GM21717 (cell line): ENCODE measurements at regions not wholly inside any gene's neighbourhood (a gene's known extent, or its start where the extent isn't known, plus 50 kb on each side); places are given as distances from the start of the nearest gene placed in this dataset.
"Not testable (repeated sequence)": the region's sequence is repeated elsewhere in the genome, so short reads cannot be mapped to it uniquely, and the experiment has no call there.

Experiments
- ATAC-seq: cut with Tn5 transposase; IDR thresholded peaks from one replicate; pipeline ENCODE4 v1.9.1; 2021; ENCODE audit warnings: mild to moderate bottlenecking, moderate library complexity; ENCODE audit not compliant: unreplicated experiment

GRCh38 chr2:48043131-48043700 lies 136.9 kb upstream of the FBXO11 start:
- no peak for ATAC-seq

- no peak for ATAC-seq
Measured at GRCh38 chr2:48043746-48044145, 137.4 kb upstream of the FBXO11 start.

- ATAC-seq: no peak
Measured at GRCh38 chr2:48045613-48046012, 139.3 kb upstream of the FBXO11 start.

GRCh38 chr2:48048476-48049171 lies 142.3 kb upstream of the FBXO11 start:
- no peak for ATAC-seq

GRCh38 chr2:48049371-48049770 lies 143.1 kb upstream of the FBXO11 start:
- no peak for ATAC-seq

GRCh38 chr2:48050711-48051110 lies 144.4 kb upstream of the FBXO11 start:
- ATAC-seq: no peak

- ATAC-seq: no peak
Measured at GRCh38 chr2:48059975-48060374, 153.7 kb upstream of the FBXO11 start.

- not testable (repeated sequence) for ATAC-seq
Measured at GRCh38 chr2:48061656-48062055, 155.4 kb upstream of the FBXO11 start.

GRCh38 chr2:48065096-48065495 lies 158.8 kb upstream of the FBXO11 start:
- ATAC-seq: no peak

GRCh38 chr2:48066000-48066399 lies 159.7 kb upstream of the FBXO11 start:
- ATAC-seq: no peak

- ATAC-seq: no peak
Measured at GRCh38 chr2:48069769-48070168, 163.5 kb upstream of the FBXO11 start.

GRCh38 chr2:48070415-48070814 lies 164.1 kb upstream of the FBXO11 start:
- no peak for ATAC-seq

- ATAC-seq: no peak
Measured at GRCh38 chr2:48072583-48072982, 166.3 kb upstream of the FBXO11 start.

GRCh38 chr2:48075631-48076030 lies 169.3 kb upstream of the FBXO11 start:
- ATAC-seq: no peak

- no peak for ATAC-seq
Measured at GRCh38 chr2:48080534-48081316, 174.4 kb upstream of the FBXO11 start.

- no peak for ATAC-seq
Measured at GRCh38 chr2:48081317-48081628, 175.0 kb upstream of the FBXO11 start.

GRCh38 chr2:48085888-48086287 lies 179.6 kb upstream of the FBXO11 start:
- no peak for ATAC-seq

GRCh38 chr2:48088994-48089393 lies 182.7 kb upstream of the FBXO11 start:
- ATAC-seq: no peak

GRCh38 chr2:48089644-48090043 lies 183.3 kb upstream of the FBXO11 start:
- no peak for ATAC-seq

GRCh38 chr2:48092846-48093803 lies 186.8 kb upstream of the FBXO11 start:
- no peak for ATAC-seq

GRCh38 chr2:48096765-48097164 lies 190.5 kb upstream of the FBXO11 start:
- ATAC-seq: not testable (repeated sequence)
